Endothelial cell of umbilical vein (primary cell): ENCODE measurements at regions not wholly inside any gene's neighbourhood (a gene's known extent, or its start where the extent isn't known, plus 50 kb on each side); places are given as distances from the start of the nearest gene placed in this dataset.

Experiments used
- BruUV-seq: library from RNA; stranded (reverse); fragments of 400-500 nt; replicated peaks from 2 replicates; lab custom pipeline; 2021; lab: Mats Ljungman, UMichigan
- CTCF ChIA-PET: fragments of 300-600, 350-600 bp; sonication (Branson Sonifier 250); formaldehyde crosslinking; loops from one replicate; lab custom pipeline; 2021; ENCODE audit warnings: antibody characterized with exemption, inconsistent platforms; lab: Charles Lee
- POLR2A ChIA-PET: fragments of 300-600, 350-600 bp; sonication (Branson Sonifier 250); formaldehyde crosslinking; loops from one replicate; lab custom pipeline; 2021; ENCODE audit warnings: antibody characterized with exemption, inconsistent platforms; lab: Charles Lee
- DNase-seq: peaks from one replicate; pipeline ENCODE4 v3.0.0-alpha.2; 2011; ENCODE audit warnings: low read depth, low spot score
- FAIRE-seq: peaks from 2 replicates; lab custom pipeline; 2011; peaks lifted over from hg19 to GRCh38; lab: Jason Lieb, UNC
- H2AFZ ChIP-seq: 2 replicates; pipeline ENCODE4 v1.6.0; 2012; ENCODE audit warnings: low read depth, low read length, control low read depth, inconsistent platforms
- H3K27ac ChIP-seq: 2 replicates; pipeline ENCODE4 v1.5.1; 2011; ENCODE audit warnings: low read depth, mild to moderate bottlenecking, control low read depth, low read length, moderate library complexity; ENCODE audit not compliant: insufficient read depth
- H3K27me3 ChIP-seq, 2 experiments: 2 replicates each; pipeline versions ENCODE4 v1.6.0 to v1.6.1; 2011; ENCODE audit warnings: low read length in 2 of 2, mixed read lengths in 1 of 2; ENCODE audit not compliant: control insufficient read depth in 2 of 2, insufficient read depth in 2 of 2
- H3K36me3 ChIP-seq, 2 experiments: 2 replicates in 1 of 2; 3 replicates in 1 of 2; pipeline ENCODE4 v1.5.1; 2011; ENCODE audit warnings: low read length in 2 of 2, mild to moderate bottlenecking in 1 of 2, moderate library complexity in 1 of 2; ENCODE audit not compliant: control insufficient read depth in 2 of 2, insufficient read depth in 2 of 2; ENCODE audit errors: extremely low read depth in 1 of 2
- H3K4me1 ChIP-seq: 3 replicates; pipeline ENCODE4 v1.5.1; 2011; ENCODE audit warnings: mild to moderate bottlenecking, low read length; ENCODE audit not compliant: control insufficient read depth, insufficient read depth; ENCODE audit errors: extremely low read depth
- H3K4me2 ChIP-seq: 2 replicates; pipeline ENCODE4 v1.6.1; 2011; ENCODE audit warnings: low read length, control low read depth, mixed read lengths; ENCODE audit not compliant: insufficient read depth
- H3K4me3 ChIP-seq, 3 experiments: fragments of 200-600 bp in 1 of 3; sonication (generic), shearing (Covaris generic) in 1 of 3; replicated peaks in 1 of 3; 2 replicates each; pipeline ENCODE4 v1.5.1; 2011 to 2016; ENCODE audit warnings: control low read depth in 3 of 3, low read length in 3 of 3, mild to moderate bottlenecking in 2 of 3, inconsistent platforms in 1 of 3, low read depth in 1 of 3, moderate library complexity in 1 of 3; ENCODE audit not compliant: insufficient read depth in 1 of 3
- H3K79me2 ChIP-seq: 2 replicates; pipeline ENCODE4 v1.6.0; 2012; ENCODE audit warnings: low read length, inconsistent platforms; ENCODE audit not compliant: control insufficient read depth, insufficient read depth
- H3K9ac ChIP-seq: replicated peaks from 2 replicates; pipeline ENCODE3; 2011; ENCODE audit warnings: low read length, control low read depth; ENCODE audit not compliant: insufficient read depth; ENCODE audit errors: extremely low read depth
- H3K9me1 ChIP-seq: replicated peaks from 3 replicates; pipeline ENCODE4 v1.6.0; 2011; ENCODE audit warnings: mild to moderate bottlenecking, low read length; ENCODE audit not compliant: control insufficient read depth, insufficient read depth; ENCODE audit errors: extremely low read depth
- H3K9me3 ChIP-seq: replicated peaks from 2 replicates; pipeline ENCODE4 v1.5.1; 2012; ENCODE audit warnings: low read length, inconsistent platforms; ENCODE audit not compliant: control insufficient read depth, insufficient read depth
- H4K20me1 ChIP-seq: replicated peaks from 2 replicates; pipeline ENCODE3; 2011; ENCODE audit warnings: mild to moderate bottlenecking, low read length; ENCODE audit not compliant: control insufficient read depth, insufficient read depth; ENCODE audit errors: extremely low read depth
- EZH2 ChIP-seq: IDR thresholded peaks from 2 replicates; pipeline ENCODE4 v1.6.1; 2012; ENCODE audit warnings: borderline replicate concordance, low read depth, mild to moderate bottlenecking, moderate library complexity, low read length, inconsistent platforms; ENCODE audit not compliant: severe bottlenecking
- FOS ChIP-seq: IDR thresholded peaks from 2 replicates; pipeline ENCODE4 v1.6.1; 2011; ENCODE audit warnings: mild to moderate bottlenecking, low read length, moderate library complexity, borderline replicate concordance; ENCODE audit not compliant: insufficient read depth
- GATA2 ChIP-seq: IDR thresholded peaks from 2 replicates; pipeline ENCODE4 v1.7.0; 2011; ENCODE audit warnings: low read depth, mild to moderate bottlenecking, moderate library complexity, mixed read lengths, low read length; ENCODE audit not compliant: insufficient read length, insufficient read depth
- JUN ChIP-seq: IDR thresholded peaks from 2 replicates; pipeline ENCODE4 v1.6.1; 2011; ENCODE audit warnings: borderline replicate concordance, low read depth; ENCODE audit not compliant: insufficient read length, insufficient read depth
- MYC ChIP-seq: IDR thresholded peaks from one replicate; pipeline ENCODE4 v1.6.1; 2011; ENCODE audit warnings: mild to moderate bottlenecking, low read depth, low read length
- POLR2A ChIP-seq: IDR thresholded peaks from 2 replicates; pipeline ENCODE4 v1.6.1; 2012; ENCODE audit warnings: low read depth, mild to moderate bottlenecking, control low read depth, low read length
- POLR2AphosphoS5 ChIP-seq: IDR thresholded peaks from 2 replicates; pipeline ENCODE4 v1.6.1; 2012; ENCODE audit warnings: low read depth, mild to moderate bottlenecking, control low read depth, low read length, moderate library complexity; ENCODE audit not compliant: insufficient read depth
- dilution Hi-C: fragments of 300-500 bp; cut with MboI; formaldehyde crosslinking; loops from one replicate; pipeline ENCODE4 v1.15.0; 2019; ENCODE audit warnings: low sequenced_read_pairs; ENCODE audit not compliant: extremely low pct_ligation_motif_present
- intact Hi-C: fragments of 100-400 bp; cut with micrococcal nuclease; formaldehyde crosslinking; loops from one replicate; pipeline ENCODE4 v1.10.0; 2022
- TF ChIP-seq, protein P1 (sequence below), 2 donors: IDR thresholded peaks; 1 replicate in 1 of 2; 2 replicates in 1 of 2; pipeline ENCODE4 v1.5.1; 2011; ENCODE audit warnings: low read length in 2 of 2, mild to moderate bottlenecking in 2 of 2, moderate library complexity in 2 of 2, control low read depth in 1 of 2, inconsistent platforms in 1 of 2, low read depth in 1 of 2; ENCODE audit not compliant: insufficient read depth in 1 of 2; ENCODE audit errors: extremely low read depth in 1 of 2
- TF ChIP-seq, protein P2 (sequence below): IDR thresholded peaks from 2 replicates; pipeline ENCODE4 v1.6.1; 2011; ENCODE audit not compliant: insufficient read depth, insufficient read length

DNA sequence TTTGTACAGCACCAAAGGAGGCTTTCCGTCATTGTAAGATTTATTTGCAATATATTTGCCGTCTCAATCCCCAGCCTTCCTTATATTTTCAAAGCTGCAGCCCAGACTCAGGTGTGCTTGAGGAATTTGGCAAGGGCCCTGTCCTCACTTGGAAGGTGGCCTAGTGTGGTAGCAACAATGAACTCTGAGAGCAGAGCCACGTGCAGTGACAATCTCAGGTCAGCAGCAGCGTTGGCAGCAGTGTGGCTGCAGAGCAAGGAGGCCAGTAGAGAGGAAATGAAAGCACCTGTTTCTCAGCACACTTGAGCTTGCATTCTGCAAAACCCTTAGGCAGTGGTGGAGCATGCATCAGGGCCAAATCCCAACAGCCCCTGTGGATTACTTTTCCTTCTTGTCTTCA lies 613.5 kb downstream of the RBFOX1 start:
- CTCF ChIA-PET = no interaction called here
- no TSS peak for BruUV-seq
- POLR2A ChIA-PET = no interaction called here

More for the DNA sequence above, 613.5 kb downstream of the RBFOX1 start:
- H3K4me2 ChIP-seq = no peak overlapping the region
- no peak overlapping the region for H3K9ac ChIP-seq
- DNase-seq (no peak), FAIRE-seq (no peak)
- H3K36me3 ChIP-seq = no peaks in the 10 kb centered on the region
- no peaks in the 10 kb centered on the region for H3K79me2 ChIP-seq
- H4K20me1 ChIP-seq = no peaks in the 10 kb centered on the region
- TF ChIP-seq, protein P1, sequence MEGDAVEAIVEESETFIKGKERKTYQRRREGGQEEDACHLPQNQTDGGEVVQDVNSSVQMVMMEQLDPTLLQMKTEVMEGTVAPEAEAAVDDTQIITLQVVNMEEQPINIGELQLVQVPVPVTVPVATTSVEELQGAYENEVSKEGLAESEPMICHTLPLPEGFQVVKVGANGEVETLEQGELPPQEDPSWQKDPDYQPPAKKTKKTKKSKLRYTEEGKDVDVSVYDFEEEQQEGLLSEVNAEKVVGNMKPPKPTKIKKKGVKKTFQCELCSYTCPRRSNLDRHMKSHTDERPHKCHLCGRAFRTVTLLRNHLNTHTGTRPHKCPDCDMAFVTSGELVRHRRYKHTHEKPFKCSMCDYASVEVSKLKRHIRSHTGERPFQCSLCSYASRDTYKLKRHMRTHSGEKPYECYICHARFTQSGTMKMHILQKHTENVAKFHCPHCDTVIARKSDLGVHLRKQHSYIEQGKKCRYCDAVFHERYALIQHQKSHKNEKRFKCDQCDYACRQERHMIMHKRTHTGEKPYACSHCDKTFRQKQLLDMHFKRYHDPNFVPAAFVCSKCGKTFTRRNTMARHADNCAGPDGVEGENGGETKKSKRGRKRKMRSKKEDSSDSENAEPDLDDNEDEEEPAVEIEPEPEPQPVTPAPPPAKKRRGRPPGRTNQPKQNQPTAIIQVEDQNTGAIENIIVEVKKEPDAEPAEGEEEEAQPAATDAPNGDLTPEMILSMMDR (IDR thresholded peaks at IDR 0.05; ENCODE audit: extremely low read depth in 1 of 2, insufficient read depth in 1 of 2, low read depth in 1 of 2, low read length in 2 of 2) = no peak
- TF ChIP-seq GATA2 (no peak), POLR2A (no peak), EZH2 (no peak), MYC (no peak), JUN (no peak), FOS (no peak), POLR2AphosphoS5 (no peak)
- TF ChIP-seq, protein P2, sequence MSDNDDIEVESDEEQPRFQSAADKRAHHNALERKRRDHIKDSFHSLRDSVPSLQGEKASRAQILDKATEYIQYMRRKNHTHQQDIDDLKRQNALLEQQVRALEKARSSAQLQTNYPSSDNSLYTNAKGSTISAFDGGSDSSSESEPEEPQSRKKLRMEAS = no peak
- H3K27me3 ChIP-seq = no peaks in the 10 kb centered on the region
- H3K9me3 ChIP-seq = peaks cover 4% of the 10 kb centered on the region
- H3K4me3 ChIP-seq = no peak overlapping the region
- no peaks in the 10 kb centered on the region for H3K4me1 ChIP-seq
- dilution Hi-C loops = no loop called here
- intact Hi-C loops = no loop called here
- no peaks in the 10 kb centered on the region for H3K9me1 ChIP-seq
- no peak overlapping the region for H3K27ac ChIP-seq
- no peak overlapping the region for H2AFZ ChIP-seq
